Adrenal gland (tissue), 9 donors: ENCODE measurements at regions not wholly inside any gene's neighbourhood (a gene's known extent, or its start where the extent isn't known, plus 50 kb on each side); places are given as distances from the start of the nearest gene placed in this dataset.
A peak's percentile ranks its signal among the peaks of the same experiment; 100 is the strongest.

ENCODE experiments used
- DNase-seq, 7 donors: peaks; one replicate each; pipeline ENCODE4 v3.0.0-alpha.2; 2019 to 2020
- H3K27ac ChIP-seq, 5 donors: fragments of 200-600 bp; sonication (generic) in 4 of 5; 1 replicate in 3 of 5; 2 replicates in 2 of 5; pipeline versions ENCODE4 v1.5.1 to v1.8.0; 2016 to 2020; ENCODE audit warnings: mild to moderate bottlenecking in 1 of 5
- H3K27me3 ChIP-seq: fragments of 200-600 bp; 2 replicates; pipeline ENCODE4 v1.8.0; 2021
- H3K36me3 ChIP-seq, 2 donors: fragments of 200-600 bp; replicated peaks in 1 of 2; 1 replicate in 1 of 2; 2 replicates in 1 of 2; pipeline versions ENCODE4 v1.5.1 to v1.8.0; 2018 to 2022
- H3K4me1 ChIP-seq, 2 donors: fragments of 200-600 bp; replicated peaks in 1 of 2; 1 replicate in 1 of 2; 2 replicates in 1 of 2; pipeline versions ENCODE4 v1.5.1 to v1.8.0; 2018 to 2021
- H3K4me3 ChIP-seq, 4 donors: fragments of 200-600 bp; sonication (generic) in 3 of 4; one replicate each; pipeline ENCODE4 v1.5.1; 2016 to 2018
- H3K9me3 ChIP-seq, 3 donors: fragments of 200-600 bp; sonication (generic) in 1 of 3; replicated peaks in 1 of 3; 1 replicate in 2 of 3; 2 replicates in 1 of 3; pipeline versions ENCODE4 v1.5.1 to v1.8.0; 2016 to 2021
- POLR2A ChIP-seq, 2 donors: fragments of 450-650 bp; IDR thresholded peaks; one replicate each; pipeline ENCODE4 v1.6.1; 2017; ENCODE audit warnings: antibody characterized with exemption in 2 of 2, mild to moderate bottlenecking in 2 of 2, moderate library complexity in 1 of 2
- WGBS, 4 donors: extraction: QIAGEN DNeasy Blood & Tissue Kit in 2 of 4; methylation state at CpG; one replicate each; pipeline versions ENCODE4 v1.1.5 to v1.1.7; 2013 to 2017; 5-methylcytosine and 5-hydroxymethylcytosine counted together
- intact Hi-C, 2 donors: fragments of 100-400 bp; cut with DNase I; formaldehyde crosslinking; loops; one replicate each; pipeline versions ENCODE4 v1.14.1 to v1.15.0; 2022 to 2023
- TF ChIP-seq, protein P1 (sequence below), 6 experiments: fragments of 450-650 bp in 4 of 6; fragments of 200-600 bp in 2 of 6; sonication (generic) in 1 of 6; IDR thresholded peaks; 1 replicate in 5 of 6; 2 replicates in 1 of 6; pipeline versions ENCODE4 v1.5.1 to v1.8.0; 2016 to 2021; ENCODE audit warnings: antibody characterized with exemption in 6 of 6, mild to moderate bottlenecking in 2 of 6, moderate library complexity in 1 of 6
- donor health status: healthy with polysubstance abuse.
- donor health status: Bipolar disorder and iron deficiency.
- donor health status: DM: yes; HTN: yes; CAD: no.
- donor health status: DM: no; HTN: no; CAD: no.
- donor health status: DM: no; HTN: no; CAD: no.

DNA sequence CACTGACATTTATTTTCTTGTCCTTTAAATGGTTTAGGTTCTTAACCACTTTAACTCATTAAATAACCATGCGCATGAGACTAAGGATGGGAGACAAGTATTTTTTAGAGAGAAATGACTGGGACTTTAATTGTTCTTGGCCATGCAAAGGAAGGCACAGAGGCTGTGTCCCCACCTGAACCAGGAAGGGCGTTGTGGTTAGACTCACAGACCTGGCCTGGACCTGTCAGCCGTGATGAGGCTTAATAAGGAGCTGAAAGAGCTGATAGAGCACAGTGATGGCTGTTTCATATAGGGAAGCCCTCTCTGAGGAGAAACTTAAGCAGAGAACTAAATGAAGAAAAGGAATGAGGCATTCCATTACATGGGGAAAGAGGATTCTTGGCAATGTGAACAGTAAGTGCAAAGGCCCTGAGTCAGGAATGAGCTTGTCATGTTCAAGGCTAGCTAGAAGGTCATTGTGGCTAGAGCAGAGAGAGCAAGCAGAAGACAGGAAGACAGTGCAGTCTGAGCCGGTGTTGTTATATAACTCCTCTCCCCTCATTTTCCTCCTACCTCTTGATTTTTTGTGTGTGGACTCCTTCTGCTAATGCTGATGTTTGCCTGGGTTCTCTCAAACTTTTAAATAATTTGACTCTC, 74.4 kb upstream of the ANO4 start:
- no peak overlapping the region for H3K4me3 ChIP-seq
- H3K27ac ChIP-seq: no peak overlapping the region
- 76 to 85% (median 84%) methylated on average over 4 of the region's 4 CpGs for WGBS, 4 donors
- TF ChIP-seq, protein P1, sequence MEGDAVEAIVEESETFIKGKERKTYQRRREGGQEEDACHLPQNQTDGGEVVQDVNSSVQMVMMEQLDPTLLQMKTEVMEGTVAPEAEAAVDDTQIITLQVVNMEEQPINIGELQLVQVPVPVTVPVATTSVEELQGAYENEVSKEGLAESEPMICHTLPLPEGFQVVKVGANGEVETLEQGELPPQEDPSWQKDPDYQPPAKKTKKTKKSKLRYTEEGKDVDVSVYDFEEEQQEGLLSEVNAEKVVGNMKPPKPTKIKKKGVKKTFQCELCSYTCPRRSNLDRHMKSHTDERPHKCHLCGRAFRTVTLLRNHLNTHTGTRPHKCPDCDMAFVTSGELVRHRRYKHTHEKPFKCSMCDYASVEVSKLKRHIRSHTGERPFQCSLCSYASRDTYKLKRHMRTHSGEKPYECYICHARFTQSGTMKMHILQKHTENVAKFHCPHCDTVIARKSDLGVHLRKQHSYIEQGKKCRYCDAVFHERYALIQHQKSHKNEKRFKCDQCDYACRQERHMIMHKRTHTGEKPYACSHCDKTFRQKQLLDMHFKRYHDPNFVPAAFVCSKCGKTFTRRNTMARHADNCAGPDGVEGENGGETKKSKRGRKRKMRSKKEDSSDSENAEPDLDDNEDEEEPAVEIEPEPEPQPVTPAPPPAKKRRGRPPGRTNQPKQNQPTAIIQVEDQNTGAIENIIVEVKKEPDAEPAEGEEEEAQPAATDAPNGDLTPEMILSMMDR (IDR thresholded peaks at IDR 0.05): no peak
- TF ChIP-seq POLR2A (IDR thresholded peaks at IDR 0.05): no peak
- no peaks in the 10 kb centered on the region for H3K36me3 ChIP-seq
- no peak for DNase-seq
- H3K9me3 ChIP-seq: no peaks in the 10 kb centered on the region
- intact Hi-C loops: no loop called here
- H3K4me1 ChIP-seq: peaks cover 0 to 4% of the 10 kb centered on the region in 2 donors
- H3K27me3 ChIP-seq: peaks cover 38% of the 10 kb centered on the region

DNA sequence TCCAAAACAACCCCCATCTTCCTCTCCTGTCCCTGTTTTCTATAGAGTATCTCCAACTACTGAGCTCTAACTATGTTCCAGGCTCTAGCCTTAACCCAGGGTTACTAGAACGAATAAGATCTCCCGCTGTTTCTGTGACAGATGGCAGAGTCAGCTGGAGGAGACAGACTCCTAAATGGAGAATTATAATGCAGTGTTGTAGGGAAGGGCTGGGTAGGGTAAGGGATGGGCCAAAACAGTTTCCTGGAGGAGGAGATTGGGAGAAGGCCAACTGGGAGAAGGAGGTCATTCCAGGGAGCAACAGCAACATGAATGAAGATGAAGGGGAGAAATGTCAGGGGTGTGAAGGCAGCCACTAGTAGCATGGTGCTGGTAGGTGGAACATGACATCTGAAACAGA, 73.4 kb upstream of the ANO4 start:
- no peaks in the 10 kb centered on the region for H3K36me3 ChIP-seq
- no peaks in the 10 kb centered on the region for H3K9me3 ChIP-seq
- peaks cover 0 to 4% of the 10 kb centered on the region in 2 donors for H3K4me1 ChIP-seq
- H3K27ac ChIP-seq: no peak overlapping the region
- peaks cover 38% of the 10 kb centered on the region for H3K27me3 ChIP-seq
- WGBS, 4 donors: 70 to 82% (median 75%) methylated on average over 2 of the region's 2 CpGs
- H3K4me3 ChIP-seq: no peak overlapping the region
- no peak for TF ChIP-seq POLR2A (IDR thresholded peaks at IDR 0.05)
- TF ChIP-seq, protein P1 (IDR thresholded peaks at IDR 0.05): no peak
- DNase-seq: no peak
- intact Hi-C loops: no loop called here

DNA sequence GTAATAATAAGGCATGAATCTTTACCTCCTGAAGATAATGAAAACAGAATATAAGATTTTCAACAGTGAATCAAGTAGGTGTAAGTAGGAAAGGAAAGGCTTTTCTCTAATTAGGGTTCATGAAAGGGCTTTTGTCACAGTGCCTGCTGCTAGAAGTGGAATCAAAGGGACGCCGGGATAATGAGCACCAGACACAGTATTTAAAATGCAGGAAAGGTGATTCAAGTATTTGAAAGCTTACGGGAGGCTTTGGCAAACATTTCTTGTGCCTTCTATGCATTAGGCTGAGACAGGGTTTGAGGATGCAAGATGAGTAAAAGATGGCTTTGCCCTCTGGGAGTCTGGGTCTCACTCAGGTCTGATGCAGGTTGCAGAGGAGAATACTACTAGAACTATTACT, 70.5 kb upstream of the ANO4 start:
- H3K27me3 ChIP-seq: peaks cover 11% of the 10 kb centered on the region
- no peaks in the 10 kb centered on the region for H3K36me3 ChIP-seq
- H3K4me1 ChIP-seq: no peaks in the 10 kb centered on the region
- H3K27ac ChIP-seq: no peak overlapping the region
- no peak overlapping the region for H3K4me3 ChIP-seq
- no peaks in the 10 kb centered on the region for H3K9me3 ChIP-seq
- 70 to 85% (median 78%) methylated on average over 3 of the region's 3 CpGs for WGBS, 4 donors
- no peak for DNase-seq
- no peak for TF ChIP-seq POLR2A (IDR thresholded peaks at IDR 0.05)
- TF ChIP-seq, protein P1 (IDR thresholded peaks at IDR 0.05): no peak
- intact Hi-C loops: no loop called here

DNA sequence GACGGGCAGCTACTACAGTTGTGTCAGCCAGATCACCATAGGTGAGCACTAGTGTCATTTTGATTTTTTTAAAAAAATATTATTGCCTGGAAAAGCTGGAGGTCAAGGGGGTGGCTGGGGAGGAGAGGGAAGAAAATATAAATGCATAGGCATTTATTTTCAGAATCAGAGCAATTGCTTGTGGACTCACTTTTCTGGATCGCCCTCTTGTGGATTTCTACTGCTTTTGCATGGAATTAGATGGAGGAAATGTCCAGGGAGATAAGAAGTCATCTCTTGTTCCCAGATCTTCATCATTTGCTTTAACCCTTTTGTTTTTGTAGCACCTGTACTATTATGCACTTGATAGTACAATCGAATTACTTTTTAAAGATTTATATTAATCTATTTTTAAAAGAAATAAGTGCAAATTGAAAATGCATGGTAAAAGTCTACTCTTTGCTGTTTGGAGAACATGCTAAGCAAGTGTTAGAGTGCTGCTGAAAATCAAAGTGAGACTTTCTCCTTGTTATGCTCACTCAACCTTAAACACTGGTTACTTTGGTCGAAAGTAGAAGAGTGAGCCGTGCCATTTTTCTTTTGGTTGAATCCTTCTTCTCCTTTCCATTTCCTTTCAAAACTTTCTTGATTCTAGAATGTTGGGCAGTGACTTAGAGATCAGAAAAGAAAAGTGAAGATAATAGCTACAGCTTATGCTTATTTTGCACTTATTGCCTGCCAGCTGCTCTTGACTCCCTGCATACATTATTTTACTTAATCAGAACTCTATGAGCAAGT, 60.6 kb upstream of the ANO4 start:
- peaks cover 6% of the 10 kb centered on the region for H3K27me3 ChIP-seq
- no peaks in the 10 kb centered on the region for H3K9me3 ChIP-seq
- WGBS, 4 donors: 28 to 44% (median 32%) methylated on average over 5 of the region's 5 CpGs
- no peak overlapping the region for H3K27ac ChIP-seq
- no peaks in the 10 kb centered on the region for H3K4me1 ChIP-seq
- H3K36me3 ChIP-seq: no peaks in the 10 kb centered on the region
- no peak for DNase-seq
- no peak for TF ChIP-seq POLR2A (IDR thresholded peaks at IDR 0.05)
- TF ChIP-seq, protein P1 (IDR thresholded peaks at IDR 0.05): peak; percentile 32 to 67 (median 56)
- intact Hi-C loops: loop anchor here in 1 of 2 donors (10.0 kb wide), 1 partner anchor 379 kb away; the partner anchor contains the start of gene SLC17A8
- no peak overlapping the region for H3K4me3 ChIP-seq
